ENCODE measurements at regions not wholly inside any gene's neighbourhood (a gene's known extent, or its start where the extent isn't known, plus 50 kb on each side); places are given as distances from the start of the nearest gene placed in this dataset.

GRCh38 chr5:9733486-9733885, 103.3 kb upstream of the TAS2R1 start:
- TF ChIP-seq CTCF (IDR thresholded peaks at IDR 0.05; ENCODE audit: low read length) (no peak), EZH2 (IDR thresholded peaks at IDR 0.05; ENCODE audit: borderline replicate concordance, low read length) (no peak)
